AG08395 (cell line): ENCODE measurements at regions not wholly inside any gene's neighbourhood (a gene's known extent, or its start where the extent isn't known, plus 50 kb on each side); places are given as distances from the start of the nearest gene placed in this dataset.
A peak's percentile ranks its signal among the peaks of the same experiment; 100 is the strongest.

Experiments used
- DNase-seq: peaks from one replicate; pipeline ENCODE4 v3.0.0; 2012; ENCODE audit warnings: mixed read lengths, low spot score

- no peak for DNase-seq
Observed at GRCh38 chr19:28019371-28019770, 1193.6 kb downstream of the UQCRFS1 start.

- no peak for DNase-seq
Observed at GRCh38 chr19:28018499-28018898, 1194.5 kb downstream of the UQCRFS1 start.

- no peak for DNase-seq
Observed at GRCh38 chr19:28014615-28015405, 1198.1 kb downstream of the UQCRFS1 start.

GRCh38 chr19:28012361-28012760, 1200.6 kb downstream of the UQCRFS1 start:
- no peak for DNase-seq

- no peak for DNase-seq
Observed at GRCh38 chr19:28010656-28011055, 1202.3 kb downstream of the UQCRFS1 start.

- peak; percentile 6 for DNase-seq
Observed at GRCh38 chr19:28009696-28010095, 1203.3 kb downstream of the UQCRFS1 start.

- no peak for DNase-seq
Observed at GRCh38 chr19:28008695-28009094, 1204.3 kb downstream of the UQCRFS1 start.

GRCh38 chr19:28003543-28003942, 1209.4 kb downstream of the UQCRFS1 start:
- DNase-seq: no peak

- DNase-seq: no peak
Observed at GRCh38 chr19:27997069-27997468, 1215.9 kb downstream of the UQCRFS1 start.

GRCh38 chr19:27993619-27994570, 1219.1 kb downstream of the UQCRFS1 start:
- no peak for DNase-seq

GRCh38 chr19:27986299-27986698, 1226.7 kb downstream of the UQCRFS1 start:
- no peak for DNase-seq

- DNase-seq: no peak
Observed at GRCh38 chr19:27975419-27976005, 1237.4 kb downstream of the UQCRFS1 start.

GRCh38 chr19:27974082-27974513, 1238.9 kb downstream of the UQCRFS1 start:
- peak; percentile 41 for DNase-seq

- peak; percentile 80 for DNase-seq
Observed at GRCh38 chr19:27972291-27973040, 1240.5 kb downstream of the UQCRFS1 start.

- no peak for DNase-seq
Observed at GRCh38 chr19:27971869-27972268, 1241.1 kb downstream of the UQCRFS1 start.

GRCh38 chr19:27971071-27971470, 1241.9 kb downstream of the UQCRFS1 start:
- DNase-seq: peak; percentile 44

- peak; percentile 25 for DNase-seq
Observed at GRCh38 chr19:27966390-27966816, 1246.5 kb downstream of the UQCRFS1 start.

GRCh38 chr19:27964185-27964584, 1248.8 kb downstream of the UQCRFS1 start:
- no peak for DNase-seq

GRCh38 chr19:27962264-27962663, 1250.7 kb downstream of the UQCRFS1 start:
- DNase-seq: no peak

GRCh38 chr19:27955485-27956480, 1257.2 kb downstream of the UQCRFS1 start:
- no peak for DNase-seq
